H9 (cell line): ENCODE measurements at regions not wholly inside any gene's neighbourhood (a gene's known extent, or its start where the extent isn't known, plus 50 kb on each side); places are given as distances from the start of the nearest gene placed in this dataset.

ENCODE experiments used
- DNase-seq: peaks from one replicate; pipeline ENCODE4 v3.0.0-alpha.2; 2017
- H2AFZ ChIP-seq: one replicate; pipeline ENCODE4 v1.6.1; 2013; ENCODE audit warnings: mild to moderate bottlenecking, low read length, control low read depth, moderate library complexity
- H2AK5ac ChIP-seq: 2 replicates; pipeline ENCODE4 v1.6.1; 2013; ENCODE audit warnings: low read length, control low read depth, mixed read lengths; ENCODE audit not compliant: insufficient read length
- H2BK120ac ChIP-seq: one replicate; pipeline ENCODE4 v1.6.1; 2013; ENCODE audit warnings: low read depth, mild to moderate bottlenecking, low read length, control low read depth, inconsistent platforms; ENCODE audit not compliant: poor library complexity, severe bottlenecking
- H2BK12ac ChIP-seq: 2 replicates; pipeline ENCODE4 v1.6.1; 2013; ENCODE audit warnings: low read length, control low read depth, mixed read lengths, low read depth; ENCODE audit not compliant: insufficient read length
- H2BK15ac ChIP-seq: 2 replicates; pipeline ENCODE4 v1.6.1; 2013; ENCODE audit warnings: low read depth, low read length, control low read depth
- H2BK20ac ChIP-seq: one replicate; pipeline ENCODE4 v1.6.1; 2013; ENCODE audit warnings: low read depth, mild to moderate bottlenecking, low read length, control low read depth, inconsistent platforms; ENCODE audit not compliant: poor library complexity, severe bottlenecking
- H2BK5ac ChIP-seq: 2 replicates; pipeline ENCODE4 v1.6.1; 2013; ENCODE audit warnings: low read length, control low read depth, mixed read lengths; ENCODE audit not compliant: insufficient read length
- H3K14ac ChIP-seq: 2 replicates; pipeline ENCODE4 v1.6.1; 2013; ENCODE audit warnings: low read length, control low read depth; ENCODE audit not compliant: insufficient read depth
- H3K18ac ChIP-seq: 2 replicates; pipeline ENCODE4 v1.6.1; 2013; ENCODE audit warnings: low read depth, mild to moderate bottlenecking, mixed read lengths, low read length, control low read depth; ENCODE audit not compliant: insufficient read length
- H3K23ac ChIP-seq: 2 replicates; pipeline ENCODE4 v1.6.1; 2013; ENCODE audit warnings: low read length, control low read depth, mixed read lengths, low read depth; ENCODE audit not compliant: insufficient read length
- H3K23me2 ChIP-seq: 2 replicates; pipeline ENCODE4 v1.6.1; 2013; ENCODE audit warnings: low read depth, mild to moderate bottlenecking, mixed read lengths, low read length, control low read depth; ENCODE audit not compliant: insufficient read length, poor library complexity, severe bottlenecking
- H3K27ac ChIP-seq: 2 replicates; pipeline ENCODE4 v1.5.1; 2013; ENCODE audit warnings: low read length, control low read depth, mixed read lengths, low read depth; ENCODE audit not compliant: insufficient read length
- H3K27me3 ChIP-seq: 2 replicates; pipeline ENCODE4 v1.6.1; 2013; ENCODE audit warnings: low read length, control low read depth, inconsistent platforms; ENCODE audit not compliant: insufficient read depth
- H3K4ac ChIP-seq: 2 replicates; pipeline ENCODE4 v1.6.1; 2013; ENCODE audit warnings: low read depth, mild to moderate bottlenecking, control low read depth, inconsistent platforms, low read length, moderate library complexity
- H3K4me1 ChIP-seq: 2 replicates; pipeline ENCODE4 v1.6.1; 2013; ENCODE audit warnings: low read length, control low read depth, inconsistent platforms; ENCODE audit not compliant: insufficient read depth
- H3K4me2 ChIP-seq: 2 replicates; pipeline ENCODE4 v1.6.1; 2013; ENCODE audit warnings: low read length, control low read depth, mixed read lengths; ENCODE audit not compliant: insufficient read length, insufficient read depth
- H3K56ac ChIP-seq: 2 replicates; pipeline ENCODE4 v1.6.1; 2013; ENCODE audit warnings: low read depth, mild to moderate bottlenecking, mixed read lengths, low read length, control low read depth; ENCODE audit not compliant: insufficient read length
- H3K79me1 ChIP-seq: 2 replicates; pipeline ENCODE4 v1.6.1; 2013; ENCODE audit warnings: low read depth, mild to moderate bottlenecking, moderate library complexity, low read length, control low read depth, inconsistent platforms; ENCODE audit not compliant: insufficient read depth, poor library complexity, severe bottlenecking
- H3K79me2 ChIP-seq: 2 replicates; pipeline ENCODE4 v1.6.1; 2013; ENCODE audit warnings: low read length, control low read depth, inconsistent platforms; ENCODE audit not compliant: insufficient read depth
- H3K9ac ChIP-seq: 2 replicates; pipeline ENCODE4 v1.6.1; 2013; ENCODE audit warnings: low read length, control low read depth, mixed read lengths; ENCODE audit not compliant: insufficient read length; ENCODE audit errors: extremely low read depth
- H3K9me3 ChIP-seq: one replicate; pipeline ENCODE4 v1.6.1; 2013; ENCODE audit warnings: low read depth, low read length, inconsistent platforms; ENCODE audit not compliant: control insufficient read depth
- H3T11ph ChIP-seq: one replicate; pipeline ENCODE4 v1.6.1; 2013; ENCODE audit warnings: mild to moderate bottlenecking, low read length, control low read depth, inconsistent platforms
- H4K20me1 ChIP-seq: one replicate; pipeline ENCODE4 v1.6.1; 2013; ENCODE audit not compliant: control insufficient read depth, insufficient read length, insufficient read depth
- H4K5ac ChIP-seq: 2 replicates; pipeline ENCODE4 v1.6.1; 2013; ENCODE audit warnings: low read depth, mild to moderate bottlenecking, mixed read lengths, low read length, control low read depth; ENCODE audit not compliant: insufficient read length
- H4K8ac ChIP-seq: replicated peaks from 2 replicates; pipeline ENCODE4 v1.6.1; 2013; ENCODE audit warnings: low read length, control low read depth, mixed read lengths, low read depth; ENCODE audit not compliant: insufficient read length
- H4K91ac ChIP-seq: 2 replicates; pipeline ENCODE4 v1.6.1; 2013; ENCODE audit warnings: low read depth, mild to moderate bottlenecking, moderate library complexity, mixed read lengths, low read length, control low read depth; ENCODE audit not compliant: insufficient read length
- H3K27ac Mint-ChIP-seq, 3 experiments: 2 replicates in 2 of 3; 3 replicates in 1 of 3; pipeline ENCODE4 v1.8.0; 2020 to 2021; ENCODE audit warnings: mixed read lengths in 3 of 3, mild to moderate bottlenecking in 1 of 3, moderate library complexity in 1 of 3
- H3K27me3 Mint-ChIP-seq: 2 replicates; pipeline ENCODE4 v1.8.0; 2021; ENCODE audit warnings: low read depth, mild to moderate bottlenecking, moderate library complexity, mixed read lengths
- H3K36me3 Mint-ChIP-seq, 3 experiments: 2 replicates in 2 of 3; 3 replicates in 1 of 3; pipeline ENCODE4 v1.8.0; 2020 to 2021; ENCODE audit warnings: low read depth in 3 of 3, mixed read lengths in 3 of 3; ENCODE audit not compliant: insufficient read depth in 1 of 3
- H3K4me1 Mint-ChIP-seq, 2 experiments: 2 replicates each; pipeline ENCODE4 v1.8.0; 2020; ENCODE audit warnings: mixed read lengths in 2 of 2
- H3K4me3 Mint-ChIP-seq, 2 experiments: 2 replicates in 1 of 2; 3 replicates in 1 of 2; pipeline ENCODE4 v1.8.0; 2020 to 2021; ENCODE audit warnings: mild to moderate bottlenecking in 2 of 2, mixed read lengths in 2 of 2, moderate library complexity in 1 of 2
- H3K9me3 Mint-ChIP-seq, 2 experiments: 2 replicates in 1 of 2; 3 replicates in 1 of 2; pipeline ENCODE4 v1.8.0; 2020; ENCODE audit warnings: mild to moderate bottlenecking in 2 of 2, mixed read lengths in 2 of 2, moderate library complexity in 1 of 2
- CTCF ChIP-seq: fragments of 200-600 bp; sonication (generic); conservative IDR thresholded peaks from 3 replicates; pipeline ENCODE4 v1.8.0; 2021; ENCODE audit warnings: antibody characterized with exemption, mild to moderate bottlenecking
- WGBS: extraction: QIAGEN DNeasy Blood & Tissue Kit; methylation state at CpG from one replicate; pipeline ENCODE4 v1.1.7; 2013; ENCODE audit warnings: missing lambda C conversion rate, low lambda C conversion rate, mixed read lengths; ENCODE audit not compliant: insufficient read length; ENCODE audit errors: extremely low coverage; 5-methylcytosine and 5-hydroxymethylcytosine counted together

- Histone ChIP-seq H2BK120ac (no peak overlapping the region), H3K56ac (no peak overlapping the region), H2BK5ac (no peak overlapping the region), H4K20me1 (no peaks in the 10 kb centered on the region), H3K23me2 (no peaks in the 10 kb centered on the region), H3K27ac (no peak overlapping the region), H2BK12ac (no peak overlapping the region), H3K79me2 (no peaks in the 10 kb centered on the region), H3K4ac (no peak overlapping the region), H3K27me3 (no peaks in the 10 kb centered on the region), H2BK15ac (no peak overlapping the region), H2AK5ac (no peak overlapping the region), H3K9ac (no peak overlapping the region), H3K79me1 (no peaks in the 10 kb centered on the region), H3T11ph (no peak overlapping the region), H3K9me3 (no peaks in the 10 kb centered on the region), H2BK20ac (no peak overlapping the region), H4K8ac (no peak overlapping the region), H3K4me1 (no peaks in the 10 kb centered on the region), H2AFZ (no peak overlapping the region), H3K18ac (no peak overlapping the region), H4K91ac (no peak overlapping the region), H3K14ac (no peak overlapping the region), H4K5ac (no peak overlapping the region), H3K23ac (no peak overlapping the region), H3K4me2 (no peak overlapping the region)
- Mint-ChIP-seq H3K4me3 (no peak overlapping the region), H3K9me3 (no peaks in the 10 kb centered on the region), H3K27me3 (no peaks in the 10 kb centered on the region), H3K27ac (no peak overlapping the region), H3K4me1 (no peaks in the 10 kb centered on the region), H3K36me3 (no peaks in the 10 kb centered on the region)
- no CpG with 5 or more reads among the region's 1 CpG for WGBS
- TF ChIP-seq CTCF = no peak
- DNase-seq = no peak
Measured at GRCh38 chr2:81542119-81542518, 1237.6 kb upstream of the LRRTM1 start.
